IMR-90 (cell line): ENCODE measurements at regions not wholly inside any gene's neighbourhood (a gene's known extent, or its start where the extent isn't known, plus 50 kb on each side); places are given as distances from the start of the nearest gene placed in this dataset.

Experiments
- ATAC-seq: fragments of 200-7000 bp; cut with Tn5 transposase; 2 replicates; pipeline ENCODE4 v1.9.1; 2020; ENCODE audit warnings: low read depth, mild to moderate bottlenecking, moderate library complexity
- BruUV-seq: library from RNA; stranded (reverse); fragments of 400-500 nt; replicated peaks from 2 replicates; lab custom pipeline; 2021; lab: Mats Ljungman, UMichigan
- CTCF ChIA-PET: fragments of 300-600 bp; formaldehyde crosslinking; extraction: SDS; loops from one replicate; lab custom pipeline; 2021; ENCODE audit warnings: antibody characterized with exemption; lab: Yijun Ruan, JAX
- POLR2A ChIA-PET: fragments of 300-600 bp; sonication (Branson Sonifier 250); formaldehyde crosslinking; loops from one replicate; lab custom pipeline; 2022; ENCODE audit warnings: antibody characterized with exemption; ENCODE audit not compliant: unreplicated experiment; lab: Charles Lee
- DNase-seq: peaks from one replicate; pipeline ENCODE4 v3.0.0; 2013
- H2AFZ ChIP-seq: replicated peaks from 2 replicates; pipeline ENCODE3; 2013; ENCODE audit warnings: low read length, mild to moderate bottlenecking; ENCODE audit not compliant: poor library complexity
- H2AK5ac ChIP-seq: 2 replicates; pipeline ENCODE4 v1.6.1; 2013; ENCODE audit warnings: low read depth, low read length, inconsistent platforms
- H2AK9ac ChIP-seq: replicated peaks from 2 replicates; pipeline ENCODE3; 2013; ENCODE audit warnings: mild to moderate bottlenecking, low read depth, low read length, moderate library complexity; ENCODE audit not compliant: poor library complexity
- H2BK120ac ChIP-seq: 2 replicates; pipeline ENCODE4 v1.6.1; 2013; ENCODE audit warnings: low read depth, low read length, inconsistent platforms
- H2BK15ac ChIP-seq: 3 replicates; pipeline ENCODE4 v1.6.1; 2013; ENCODE audit warnings: low read depth, low read length, inconsistent platforms
- H2BK20ac ChIP-seq: 2 replicates; pipeline ENCODE4 v1.6.1; 2013; ENCODE audit warnings: low read depth, mild to moderate bottlenecking, inconsistent platforms, low read length, moderate library complexity
- H2BK5ac ChIP-seq: 2 replicates; pipeline ENCODE4 v1.6.1; 2013; ENCODE audit warnings: mild to moderate bottlenecking, low read depth, low read length, inconsistent platforms; ENCODE audit not compliant: poor library complexity, severe bottlenecking
- H3K14ac ChIP-seq: replicated peaks from 2 replicates; pipeline ENCODE4 v1.6.1; 2013; ENCODE audit warnings: low read depth, low read length, inconsistent platforms
- H3K18ac ChIP-seq: 2 replicates; pipeline ENCODE4 v1.6.1; 2013; ENCODE audit warnings: low read depth, low read length, control low read depth
- H3K23ac ChIP-seq: 2 replicates; pipeline ENCODE4 v1.6.1; 2013; ENCODE audit warnings: low read depth, low read length, inconsistent platforms
- H3K27ac ChIP-seq: 2 replicates; pipeline ENCODE4 v1.5.1; 2013; ENCODE audit warnings: mild to moderate bottlenecking, control low read depth, low read length; ENCODE audit not compliant: insufficient read depth
- H3K27me3 ChIP-seq: 2 replicates; pipeline ENCODE4 v1.6.1; 2013; ENCODE audit warnings: low read length; ENCODE audit not compliant: control insufficient read depth, insufficient read depth
- H3K36me3 ChIP-seq: 2 replicates; pipeline ENCODE4 v1.6.1; 2013; ENCODE audit warnings: low read length, mixed read lengths; ENCODE audit not compliant: control insufficient read depth, insufficient read depth
- H3K4ac ChIP-seq: 2 replicates; pipeline ENCODE4 v1.6.1; 2013; ENCODE audit warnings: low read depth, low read length, inconsistent platforms
- H3K4me1 ChIP-seq: 2 replicates; pipeline ENCODE4 v1.6.1; 2013; ENCODE audit warnings: low read length, mixed read lengths; ENCODE audit not compliant: control insufficient read depth, insufficient read depth
- H3K4me2 ChIP-seq: 2 replicates; pipeline ENCODE4 v1.6.1; 2013; ENCODE audit warnings: low read depth, mild to moderate bottlenecking, control low read depth, low read length, moderate library complexity
- H3K4me3 ChIP-seq: 2 replicates; pipeline ENCODE4 v1.5.1; 2013; ENCODE audit warnings: low read depth, mild to moderate bottlenecking, control low read depth, low read length, moderate library complexity; ENCODE audit not compliant: insufficient read depth
- H3K56ac ChIP-seq: 2 replicates; pipeline ENCODE4 v1.6.1; 2013; ENCODE audit warnings: low read length, inconsistent platforms; ENCODE audit not compliant: insufficient read depth; ENCODE audit errors: extremely low read depth
- H3K79me1 ChIP-seq, 2 experiments: 2 replicates each; pipeline ENCODE4 v1.6.1; 2013; ENCODE audit warnings: low read length in 2 of 2, inconsistent platforms in 1 of 2, low read depth in 1 of 2
- H3K9ac ChIP-seq: 2 replicates; pipeline ENCODE4 v1.6.1; 2013; ENCODE audit warnings: low read depth, low read length, control low read depth
- H3K9me1 ChIP-seq: 2 replicates; pipeline ENCODE4 v1.6.1; 2013; ENCODE audit warnings: low read length, inconsistent platforms; ENCODE audit not compliant: insufficient read depth
- H3K9me3 ChIP-seq: 2 replicates; pipeline ENCODE4 v1.6.1; 2013; ENCODE audit warnings: low read length; ENCODE audit not compliant: control insufficient read depth, insufficient read depth
- H4K20me1 ChIP-seq: 2 replicates; pipeline ENCODE4 v1.6.1; 2013; ENCODE audit warnings: low read length, inconsistent platforms; ENCODE audit not compliant: insufficient read depth
- H4K5ac ChIP-seq: 2 replicates; pipeline ENCODE4 v1.6.1; 2013; ENCODE audit warnings: mild to moderate bottlenecking, low read depth, low read length, control low read depth
- H4K8ac ChIP-seq, 2 experiments: 2 replicates each; pipeline ENCODE4 v1.6.1; 2013; ENCODE audit warnings: low read depth in 2 of 2, low read length in 2 of 2, control low read depth in 1 of 2, inconsistent platforms in 1 of 2
- H4K91ac ChIP-seq: 2 replicates; pipeline ENCODE4 v1.6.1; 2013; ENCODE audit warnings: low read depth, low read length, inconsistent platforms; ENCODE audit not compliant: insufficient read depth
- BHLHE40 ChIP-seq: fragments of 150-350 bp; IDR thresholded peaks from 2 replicates; pipeline ENCODE4 v1.6.1; 2016; ENCODE audit warnings: mild to moderate bottlenecking, low read depth, low read length
- CHD1 ChIP-seq: IDR thresholded peaks from 2 replicates; pipeline ENCODE4 v1.6.1; 2012; ENCODE audit warnings: low read depth, low read length, improper control_type of control experiment
- CTCF ChIP-seq: conservative IDR thresholded peaks from 2 replicates; pipeline ENCODE4 v1.5.1; 2012; ENCODE audit warnings: mild to moderate bottlenecking, low read depth, low read length, improper control_type of control experiment
- FOS ChIP-seq: fragments of 150-350 bp; IDR thresholded peaks from 2 replicates; pipeline ENCODE4 v1.6.1; 2016; ENCODE audit warnings: low read depth, low read length
- MAFK ChIP-seq: IDR thresholded peaks from 2 replicates; pipeline ENCODE4 v1.6.1; 2012; ENCODE audit warnings: low read depth, low read length, improper control_type of control experiment
- MAZ ChIP-seq: IDR thresholded peaks from 2 replicates; pipeline ENCODE4 v1.6.1; 2012; ENCODE audit warnings: low read depth, mild to moderate bottlenecking, low read length, improper control_type of control experiment, moderate library complexity, borderline replicate concordance
- MXI1 ChIP-seq: IDR thresholded peaks from 2 replicates; pipeline ENCODE4 v1.6.1; 2012; ENCODE audit warnings: low read depth, mild to moderate bottlenecking, low read length, moderate library complexity, borderline replicate concordance
- NFE2L2 ChIP-seq: fragments of 150-350 bp; IDR thresholded peaks from 2 replicates; pipeline ENCODE4 v1.6.1; 2016; ENCODE audit warnings: low read depth, mild to moderate bottlenecking, low read length
- POLR2A ChIP-seq: IDR thresholded peaks from 2 replicates; pipeline ENCODE4 v1.6.1; 2012; ENCODE audit warnings: mild to moderate bottlenecking, low read depth, low read length
- RAD21 ChIP-seq: IDR thresholded peaks from 2 replicates; pipeline ENCODE4 v1.6.1; 2012; ENCODE audit warnings: low read length, improper control_type of control experiment
- RCOR1 ChIP-seq: IDR thresholded peaks from 2 replicates; pipeline ENCODE4 v1.6.1; 2012; ENCODE audit warnings: mild to moderate bottlenecking, low read length, improper control_type of control experiment; ENCODE audit not compliant: insufficient replicate concordance
- RFX5 ChIP-seq: IDR thresholded peaks from 2 replicates; pipeline ENCODE4 v1.8.0; 2012; ENCODE audit warnings: low read depth, mild to moderate bottlenecking, low read length, moderate library complexity
- USF2 ChIP-seq: fragments of 150-350 bp; IDR thresholded peaks from 2 replicates; pipeline ENCODE4 v1.6.1; 2017; ENCODE audit warnings: mild to moderate bottlenecking, antibody characterized with exemption, low read length, low read depth
- WGBS, 2 experiments: methylation state at CpG; one replicate each; pipeline versions ENCODE4 v1.1.5 to v1.1.7; 2013; ENCODE audit warnings: missing lambda C conversion rate in 2 of 2; ENCODE audit not compliant: insufficient read length in 1 of 2; ENCODE audit errors: extremely low coverage in 2 of 2; 5-methylcytosine and 5-hydroxymethylcytosine counted together
- dilution Hi-C: fragments of 300-500 bp; cut with HindIII; formaldehyde crosslinking; loops from one replicate; pipeline ENCODE4 v1.14.3; 2018; ENCODE audit warnings: low sequenced_read_pairs; ENCODE audit not compliant: unreplicated experiment
- in situ Hi-C: fragments of 300-500 bp; cut with MboI; formaldehyde crosslinking; loops from 3 replicates; pipeline ENCODE4 v1.14.3; 2019; ENCODE audit warnings: low sequenced_read_pairs, inconsistent platforms, mixed read lengths
- intact Hi-C: fragments of 100-400 bp; cut with micrococcal nuclease; formaldehyde crosslinking; loops from 2 replicates; pipeline ENCODE4 v1.10.0; 2022
- TF ChIP-seq, protein P1 (sequence below): fragments of 150-350 bp; IDR thresholded peaks from 2 replicates; pipeline ENCODE4 v1.6.1; 2016; ENCODE audit warnings: low read depth, mild to moderate bottlenecking, low read length, moderate library complexity, borderline replicate concordance

- H3K23ac ChIP-seq: no peak overlapping the region
- no peak overlapping the region for H4K8ac ChIP-seq
- H3K79me1 ChIP-seq: no peaks in the 10 kb centered on the region
- H3K36me3 ChIP-seq: no peaks in the 10 kb centered on the region
- H3K56ac ChIP-seq: no peak overlapping the region
- in situ Hi-C loops (no loop called here), intact Hi-C loops (no loop called here), dilution Hi-C loops (no loop called here)
- no peak overlapping the region for H2BK20ac ChIP-seq
- no peak for TF ChIP-seq BHLHE40
- TF ChIP-seq RCOR1: no peak
- no peak for TF ChIP-seq FOS
- no peak for TF ChIP-seq MXI1
- TF ChIP-seq, protein P1, sequence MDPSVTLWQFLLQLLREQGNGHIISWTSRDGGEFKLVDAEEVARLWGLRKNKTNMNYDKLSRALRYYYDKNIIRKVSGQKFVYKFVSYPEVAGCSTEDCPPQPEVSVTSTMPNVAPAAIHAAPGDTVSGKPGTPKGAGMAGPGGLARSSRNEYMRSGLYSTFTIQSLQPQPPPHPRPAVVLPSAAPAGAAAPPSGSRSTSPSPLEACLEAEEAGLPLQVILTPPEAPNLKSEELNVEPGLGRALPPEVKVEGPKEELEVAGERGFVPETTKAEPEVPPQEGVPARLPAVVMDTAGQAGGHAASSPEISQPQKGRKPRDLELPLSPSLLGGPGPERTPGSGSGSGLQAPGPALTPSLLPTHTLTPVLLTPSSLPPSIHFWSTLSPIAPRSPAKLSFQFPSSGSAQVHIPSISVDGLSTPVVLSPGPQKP: no peak
- TF ChIP-seq RAD21: peak; percentile 44
- no peak for TF ChIP-seq NFE2L2
- no peak for TF ChIP-seq MAZ
- peak; percentile 38 for TF ChIP-seq CTCF
- TF ChIP-seq CHD1: no peak
- no peak for TF ChIP-seq POLR2A
- no peak for TF ChIP-seq USF2
- TF ChIP-seq MAFK: no peak
- TF ChIP-seq RFX5: no peak
- no peak overlapping the region for H3K18ac ChIP-seq
- no peak overlapping the region for H2AK5ac ChIP-seq
- CTCF ChIA-PET: no interaction called here
- DNase-seq (peak; percentile 5), ATAC-seq (no peak)
- no peak overlapping the region for H4K5ac ChIP-seq
- H2BK120ac ChIP-seq: no peak overlapping the region
- no peak overlapping the region for H2BK5ac ChIP-seq
- H3K27ac ChIP-seq: no peak overlapping the region
- no peaks in the 10 kb centered on the region for H4K20me1 ChIP-seq
- H3K9me1 ChIP-seq: no peaks in the 10 kb centered on the region
- no peaks in the 10 kb centered on the region for H3K9me3 ChIP-seq
- H4K91ac ChIP-seq: no peak overlapping the region
- no peaks in the 10 kb centered on the region for H3K4me1 ChIP-seq
- no peak overlapping the region for H3K4me3 ChIP-seq
- no peak overlapping the region for H3K9ac ChIP-seq
- no CpG with 5 or more reads among the region's 3 CpGs for WGBS, 2 experiments
- no peak overlapping the region for H3K4ac ChIP-seq
- H2AK9ac ChIP-seq: no peak overlapping the region
- POLR2A ChIA-PET: no interaction called here
- no peak overlapping the region for H2BK15ac ChIP-seq
- no peak overlapping the region for H3K4me2 ChIP-seq
- no peaks in the 10 kb centered on the region for H3K27me3 ChIP-seq
- BruUV-seq: no TSS peak
- no peak overlapping the region for H2AFZ ChIP-seq
- H3K14ac ChIP-seq: no peak overlapping the region
Measured at GRCh38 chrX:95346856-95347255, 1337.8 kb upstream of the DIAPH2 start.
